ENCODE measurements at regions not wholly inside any gene's neighbourhood (a gene's known extent, or its start where the extent isn't known, plus 50 kb on each side); places are given as distances from the start of the nearest gene placed in this dataset.

- peak in 1 of 3 donors; percentile 40 for TF ChIP-seq POLR2AphosphoS5 (IDR thresholded peaks at IDR 0.05)
- TF ChIP-seq CTCF (IDR thresholded peaks at IDR 0.05) = no peak
- no peak for TF ChIP-seq EP300 (IDR thresholded peaks at IDR 0.05; ENCODE audit: low read depth)
Measured at GRCh38 chr21:28421716-28422524, 570.8 kb downstream of the LTN1 start.

All from transverse colon (tissue), 4 donors.